MM.1S (cell line): ENCODE measurements at regions not wholly inside any gene's neighbourhood (a gene's known extent, or its start where the extent isn't known, plus 50 kb on each side); places are given as distances from the start of the nearest gene placed in this dataset.
"Not testable (repeated sequence)": the region's sequence is repeated elsewhere in the genome, so short reads cannot be mapped to it uniquely, and the experiment has no call there.

Experiments
- EZH2 ChIP-seq: fragments of 300-600 bp; sonication (generic); optimal IDR thresholded peaks from 2 replicates; pipeline ENCODE3; 2017; ENCODE audit warnings: low read depth, mild to moderate bottlenecking, antibody characterized with exemption, low read length, mixed read lengths
- EZH2phosphoT487 ChIP-seq: fragments of 300-600 bp; sonication (generic); IDR thresholded peaks from 2 replicates; pipeline ENCODE4 v1.6.1; 2018; ENCODE audit warnings: antibody characterized with exemption, low read length
- TF ChIP-seq, protein P1 (sequence below): fragments of 300-600 bp; sonication (generic); IDR thresholded peaks from 2 replicates; pipeline ENCODE4 v1.5.1; 2016; ENCODE audit warnings: antibody characterized with exemption, low read length, mixed read lengths

DNA sequence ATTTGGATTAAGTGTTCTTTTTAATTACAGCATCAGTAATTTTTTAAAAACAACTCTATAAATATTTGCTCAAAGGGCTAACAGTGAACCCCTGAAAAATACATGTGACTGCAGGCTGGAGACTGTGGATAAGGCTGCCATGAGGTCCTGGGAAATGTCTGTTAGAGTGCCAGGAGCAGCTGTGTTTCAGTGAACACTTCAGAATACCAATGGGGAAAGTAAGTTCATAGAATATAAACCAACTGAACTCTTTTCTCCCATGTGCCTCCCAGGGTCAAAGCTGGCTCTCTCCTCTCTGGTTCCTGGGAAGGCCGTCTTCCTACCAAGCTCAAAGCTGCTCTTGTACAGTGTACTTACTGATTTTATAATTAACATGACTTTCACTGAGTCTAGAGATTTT is 189.4 kb downstream of the ATP6V0E2 start:
- TF ChIP-seq, protein P1, sequence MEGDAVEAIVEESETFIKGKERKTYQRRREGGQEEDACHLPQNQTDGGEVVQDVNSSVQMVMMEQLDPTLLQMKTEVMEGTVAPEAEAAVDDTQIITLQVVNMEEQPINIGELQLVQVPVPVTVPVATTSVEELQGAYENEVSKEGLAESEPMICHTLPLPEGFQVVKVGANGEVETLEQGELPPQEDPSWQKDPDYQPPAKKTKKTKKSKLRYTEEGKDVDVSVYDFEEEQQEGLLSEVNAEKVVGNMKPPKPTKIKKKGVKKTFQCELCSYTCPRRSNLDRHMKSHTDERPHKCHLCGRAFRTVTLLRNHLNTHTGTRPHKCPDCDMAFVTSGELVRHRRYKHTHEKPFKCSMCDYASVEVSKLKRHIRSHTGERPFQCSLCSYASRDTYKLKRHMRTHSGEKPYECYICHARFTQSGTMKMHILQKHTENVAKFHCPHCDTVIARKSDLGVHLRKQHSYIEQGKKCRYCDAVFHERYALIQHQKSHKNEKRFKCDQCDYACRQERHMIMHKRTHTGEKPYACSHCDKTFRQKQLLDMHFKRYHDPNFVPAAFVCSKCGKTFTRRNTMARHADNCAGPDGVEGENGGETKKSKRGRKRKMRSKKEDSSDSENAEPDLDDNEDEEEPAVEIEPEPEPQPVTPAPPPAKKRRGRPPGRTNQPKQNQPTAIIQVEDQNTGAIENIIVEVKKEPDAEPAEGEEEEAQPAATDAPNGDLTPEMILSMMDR = not testable (repeated sequence)
- not testable (repeated sequence) for TF ChIP-seq EZH2, EZH2phosphoT487
